GM12892 (cell line): ENCODE measurements at regions not wholly inside any gene's neighbourhood (a gene's known extent, or its start where the extent isn't known, plus 50 kb on each side); places are given as distances from the start of the nearest gene placed in this dataset.

Source experiments
- POLR2A ChIP-seq: IDR thresholded peaks from 2 replicates; pipeline ENCODE4 v1.6.1; 2011; ENCODE audit warnings: low read depth, low read length, control low read depth
- POLR2AphosphoS5 ChIP-seq: IDR thresholded peaks from 2 replicates; pipeline ENCODE4 v1.6.1; 2011; ENCODE audit warnings: low read depth, low read length, control low read depth
- TAF1 ChIP-seq: IDR thresholded peaks from 2 replicates; pipeline ENCODE4 v1.6.1; 2011; ENCODE audit warnings: low read depth, mild to moderate bottlenecking, control low read depth, low read length, borderline replicate concordance

DNA sequence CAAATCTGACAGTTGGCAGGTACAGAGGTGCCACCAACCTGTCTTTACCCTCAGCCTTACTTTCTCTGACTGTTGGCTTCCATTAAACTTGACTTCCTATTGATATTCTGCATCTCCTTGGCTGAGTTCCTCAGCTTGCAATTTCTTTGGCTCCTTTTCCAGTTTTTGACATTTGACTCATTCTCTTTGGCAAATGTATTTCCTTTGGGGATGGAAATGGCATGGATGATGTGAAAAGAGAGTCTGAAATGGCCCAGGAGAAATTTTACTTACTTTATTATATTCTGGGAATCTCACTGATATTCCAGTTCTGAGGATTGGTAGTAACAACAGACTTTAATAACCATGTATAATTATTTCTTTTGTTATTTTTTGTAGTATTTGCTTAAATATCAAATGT, 255.2 kb downstream of the CD109 start:
- TF ChIP-seq POLR2A (no peak), TAF1 (no peak), POLR2AphosphoS5 (no peak)
